ENCODE measurements at regions not wholly inside any gene's neighbourhood (a gene's known extent, or its start where the extent isn't known, plus 50 kb on each side); places are given as distances from the start of the nearest gene placed in this dataset.

- H3K27me3 ChIP-seq (ENCODE audit: insufficient read depth, low read length, poor library complexity): no peaks in the 10 kb centered on the region
- no peak overlapping the region for H3K27ac ChIP-seq (ENCODE audit: low read length)
- no peaks in the 10 kb centered on the region for H3K36me3 ChIP-seq (ENCODE audit: insufficient read depth, low read length)
- no peak for TF ChIP-seq EZH2 (IDR thresholded peaks at IDR 0.05; ENCODE audit: borderline replicate concordance, low read depth, low read length, severe bottlenecking)
- no peak for TF ChIP-seq CTCF (IDR thresholded peaks at IDR 0.05; ENCODE audit: borderline replicate concordance, extremely low read depth, low read length, poor library complexity, severe bottlenecking)
- no peak overlapping the region for H3K4me2 ChIP-seq (ENCODE audit: insufficient read depth, low read length)
- H3K9ac ChIP-seq (ENCODE audit: low read depth, low read length): no peak overlapping the region
- H3K79me2 ChIP-seq (ENCODE audit: insufficient read depth, low read length): no peaks in the 10 kb centered on the region
- DNase-seq: no peak
- no peak overlapping the region for H3K4me3 ChIP-seq (ENCODE audit: low read depth in 1 of 2, low read length in 2 of 2)
- H3K9me3 ChIP-seq (ENCODE audit: insufficient read depth, low read length, severe bottlenecking): no peaks in the 10 kb centered on the region
- H3K4me1 ChIP-seq (ENCODE audit: insufficient read depth, low read length): no peaks in the 10 kb centered on the region
- H4K20me1 ChIP-seq (ENCODE audit: insufficient read depth, low read length): no peaks in the 10 kb centered on the region
- H2AFZ ChIP-seq (ENCODE audit: low read depth, low read length): no peak overlapping the region
- no peak for ATAC-seq (ENCODE audit: insufficient read depth, low read depth)
Observed at GRCh38 chrX:10900585-10901289, 210.4 kb upstream of the HCCS start.

- no peak overlapping the region for H3K27ac ChIP-seq (ENCODE audit: low read length)
- no peak overlapping the region for H2AFZ ChIP-seq (ENCODE audit: low read depth, low read length)
- H4K20me1 ChIP-seq (ENCODE audit: insufficient read depth, low read length): no peaks in the 10 kb centered on the region
- no peaks in the 10 kb centered on the region for H3K4me1 ChIP-seq (ENCODE audit: insufficient read depth, low read length)
- H3K36me3 ChIP-seq (ENCODE audit: insufficient read depth, low read length): no peaks in the 10 kb centered on the region
- H3K9me3 ChIP-seq (ENCODE audit: insufficient read depth, low read length, severe bottlenecking): no peaks in the 10 kb centered on the region
- H3K4me3 ChIP-seq (ENCODE audit: low read depth in 1 of 2, low read length in 2 of 2): no peak overlapping the region
- ATAC-seq (ENCODE audit: insufficient read depth, low read depth) (no peak), DNase-seq (no peak)
- H3K27me3 ChIP-seq (ENCODE audit: insufficient read depth, low read length, poor library complexity): no peaks in the 10 kb centered on the region
- no peak overlapping the region for H3K9ac ChIP-seq (ENCODE audit: low read depth, low read length)
- no peaks in the 10 kb centered on the region for H3K79me2 ChIP-seq (ENCODE audit: insufficient read depth, low read length)
- TF ChIP-seq CTCF (IDR thresholded peaks at IDR 0.05; ENCODE audit: borderline replicate concordance, extremely low read depth, low read length, poor library complexity, severe bottlenecking): no peak
- TF ChIP-seq EZH2 (IDR thresholded peaks at IDR 0.05; ENCODE audit: borderline replicate concordance, low read depth, low read length, severe bottlenecking): no peak
- H3K4me2 ChIP-seq (ENCODE audit: insufficient read depth, low read length): no peak overlapping the region
Observed at GRCh38 chrX:10901290-10901633, 209.9 kb upstream of the HCCS start.

GRCh38 chrX:10902001-10902400 lies 209.1 kb upstream of the HCCS start:
- no peaks in the 10 kb centered on the region for H3K4me1 ChIP-seq (ENCODE audit: insufficient read depth, low read length)
- H3K27ac ChIP-seq (ENCODE audit: low read length): no peak overlapping the region
- no peaks in the 10 kb centered on the region for H3K36me3 ChIP-seq (ENCODE audit: insufficient read depth, low read length)
- no peaks in the 10 kb centered on the region for H3K79me2 ChIP-seq (ENCODE audit: insufficient read depth, low read length)
- no peak overlapping the region for H3K4me2 ChIP-seq (ENCODE audit: insufficient read depth, low read length)
- H2AFZ ChIP-seq (ENCODE audit: low read depth, low read length): no peak overlapping the region
- TF ChIP-seq CTCF (IDR thresholded peaks at IDR 0.05; ENCODE audit: borderline replicate concordance, extremely low read depth, low read length, poor library complexity, severe bottlenecking) (no peak), EZH2 (IDR thresholded peaks at IDR 0.05; ENCODE audit: borderline replicate concordance, low read depth, low read length, severe bottlenecking) (no peak)
- DNase-seq (no peak), ATAC-seq (ENCODE audit: insufficient read depth, low read depth) (no peak)
- no peak overlapping the region for H3K4me3 ChIP-seq (ENCODE audit: low read depth in 1 of 2, low read length in 2 of 2)
- no peaks in the 10 kb centered on the region for H3K27me3 ChIP-seq (ENCODE audit: insufficient read depth, low read length, poor library complexity)
- no peaks in the 10 kb centered on the region for H3K9me3 ChIP-seq (ENCODE audit: insufficient read depth, low read length, severe bottlenecking)
- H4K20me1 ChIP-seq (ENCODE audit: insufficient read depth, low read length): no peaks in the 10 kb centered on the region
- no peak overlapping the region for H3K9ac ChIP-seq (ENCODE audit: low read depth, low read length)

Data from DND-41 (cell line).